ENCODE measurements at regions not wholly inside any gene's neighbourhood (a gene's known extent, or its start where the extent isn't known, plus 50 kb on each side); places are given as distances from the start of the nearest gene placed in this dataset.

- no peak overlapping the region for H3K4me2 ChIP-seq (ENCODE audit: control insufficient read depth, extremely low read depth, insufficient read depth, low read depth, low read length)
- DNase-seq (ENCODE audit: low read depth, low spot score): no peak
- H3K4me3 ChIP-seq (ENCODE audit: control insufficient read depth in 2 of 3, extremely low read depth in 1 of 3, insufficient read depth in 2 of 3, low read depth in 1 of 3, low read length in 3 of 3): no peak overlapping the region
- H3K27me3 ChIP-seq (ENCODE audit: control insufficient read depth, extremely low read depth, insufficient read depth, low read length): no peaks in the 10 kb centered on the region
- no peaks in the 10 kb centered on the region for H3K79me2 ChIP-seq (ENCODE audit: control insufficient read depth, insufficient read depth, low read length)
- no peaks in the 10 kb centered on the region for H3K36me3 ChIP-seq (ENCODE audit: control insufficient read depth in 2 of 2, extremely low read depth in 1 of 2, insufficient read depth in 2 of 2, low read length in 2 of 2)
- FAIRE-seq: no peak
- H3K9me3 ChIP-seq (ENCODE audit: control insufficient read depth, low read depth, low read length): no peaks in the 10 kb centered on the region
- no peak overlapping the region for H2AFZ ChIP-seq (ENCODE audit: control insufficient read depth, low read length)
- H3K27ac ChIP-seq (ENCODE audit: control insufficient read depth, insufficient read depth, low read length): no peak overlapping the region
- no peak overlapping the region for H3K9ac ChIP-seq (ENCODE audit: control insufficient read depth, extremely low read depth, insufficient read depth, low read length)
- no peak for TF ChIP-seq CTCF (optimal IDR thresholded peaks at IDR 0.05 in 1 of 3, IDR thresholded peaks at IDR 0.05 in 1 of 3, conservative IDR thresholded peaks at IDR 0.05 in 1 of 3; ENCODE audit: extremely low read depth in 1 of 3, insufficient read depth in 2 of 3, low read length in 3 of 3)
- TF ChIP-seq EZH2 (IDR thresholded peaks at IDR 0.05; ENCODE audit: low read length): no peak
- H3K9me1 ChIP-seq (ENCODE audit: control insufficient read depth, extremely low read depth, insufficient read depth, low read length): no peaks in the 10 kb centered on the region
- H4K20me1 ChIP-seq (ENCODE audit: control insufficient read depth, extremely low read depth, insufficient read depth, low read length): no peaks in the 10 kb centered on the region
- H3K4me1 ChIP-seq (ENCODE audit: control insufficient read depth, extremely low read depth, insufficient read depth, low read length): no peaks in the 10 kb centered on the region
- dilution Hi-C loops (cut with MboI; ENCODE audit: extremely low pct_ligation_motif_present, low sequenced_read_pairs): no loop called here
These were observed 336.4 kb upstream of the MPDZ start for GRCh38 chr9:13615660-13616490.

GRCh38 chr9:13614060-13614459 is 334.6 kb upstream of the MPDZ start:
- Histone ChIP-seq H3K4me2 (ENCODE audit: control insufficient read depth, extremely low read depth, insufficient read depth, low read depth, low read length) (no peak overlapping the region), H3K27ac (ENCODE audit: control insufficient read depth, insufficient read depth, low read length) (no peak overlapping the region), H3K27me3 (ENCODE audit: control insufficient read depth, extremely low read depth, insufficient read depth, low read length) (no peaks in the 10 kb centered on the region), H3K9me3 (ENCODE audit: control insufficient read depth, low read depth, low read length) (no peaks in the 10 kb centered on the region), H3K4me1 (ENCODE audit: control insufficient read depth, extremely low read depth, insufficient read depth, low read length) (no peaks in the 10 kb centered on the region), H2AFZ (ENCODE audit: control insufficient read depth, low read length) (no peak overlapping the region), H3K4me3 (ENCODE audit: control insufficient read depth in 2 of 3, extremely low read depth in 1 of 3, insufficient read depth in 2 of 3, low read depth in 1 of 3, low read length in 3 of 3) (no peak overlapping the region), H3K36me3 (ENCODE audit: control insufficient read depth in 2 of 2, extremely low read depth in 1 of 2, insufficient read depth in 2 of 2, low read length in 2 of 2) (no peaks in the 10 kb centered on the region), H3K79me2 (ENCODE audit: control insufficient read depth, insufficient read depth, low read length) (no peaks in the 10 kb centered on the region), H3K9ac (ENCODE audit: control insufficient read depth, extremely low read depth, insufficient read depth, low read length) (no peak overlapping the region), H4K20me1 (ENCODE audit: control insufficient read depth, extremely low read depth, insufficient read depth, low read length) (no peaks in the 10 kb centered on the region), H3K9me1 (ENCODE audit: control insufficient read depth, extremely low read depth, insufficient read depth, low read length) (no peaks in the 10 kb centered on the region)
- peak; percentile 20 for FAIRE-seq
- dilution Hi-C loops (cut with MboI; ENCODE audit: extremely low pct_ligation_motif_present, low sequenced_read_pairs): no loop called here
- no peak for TF ChIP-seq CTCF (optimal IDR thresholded peaks at IDR 0.05 in 1 of 3, IDR thresholded peaks at IDR 0.05 in 1 of 3, conservative IDR thresholded peaks at IDR 0.05 in 1 of 3; ENCODE audit: extremely low read depth in 1 of 3, insufficient read depth in 2 of 3, low read length in 3 of 3)
- no peak for TF ChIP-seq EZH2 (IDR thresholded peaks at IDR 0.05; ENCODE audit: low read length)
- no peak for DNase-seq (ENCODE audit: low read depth, low spot score)

Data from keratinocyte (primary cell).